Brain microvascular endothelial cell (primary cell): ENCODE measurements at regions not wholly inside any gene's neighbourhood (a gene's known extent, or its start where the extent isn't known, plus 50 kb on each side); places are given as distances from the start of the nearest gene placed in this dataset.

ENCODE experiments used
- DNase-seq: peaks from one replicate; pipeline ENCODE4 v3.0.0-alpha.2; 2020
- H3K27ac ChIP-seq: fragments of 250-450 bp; sonication (Bioruptor Pico); 2 replicates; pipeline ENCODE4 v1.5.1; 2020; ENCODE audit warnings: mild to moderate bottlenecking, moderate library complexity
- H3K27me3 ChIP-seq: fragments of 250-450 bp; sonication (Bioruptor Pico); replicated peaks from 2 replicates; pipeline ENCODE4 v1.5.1; 2020; ENCODE audit warnings: mild to moderate bottlenecking
- H3K36me3 ChIP-seq: fragments of 250-450 bp; sonication (Bioruptor Pico); replicated peaks from 2 replicates; pipeline ENCODE4 v1.5.1; 2020; ENCODE audit warnings: mild to moderate bottlenecking
- H3K4me3 ChIP-seq: 2 replicates; pipeline ENCODE4 v1.5.1; 2011; ENCODE audit warnings: low read depth, mild to moderate bottlenecking, control low read depth, low read length, moderate library complexity
- CTCF ChIP-seq: IDR thresholded peaks from 2 replicates; pipeline ENCODE4 v1.5.1; 2011; ENCODE audit warnings: low read depth, mild to moderate bottlenecking, moderate library complexity, low read length, control low read depth, inconsistent platforms; ENCODE audit errors: missing control alignments
- in situ Hi-C: cut with HindIII; loops from 2 replicates; pipeline ENCODE4 v1.10.0; 2017; ENCODE audit warnings: low sequenced_read_pairs, low pct_ligation_motif_present

GRCh38 chr1:14242123-14242522 is 356.4 kb upstream of the KAZN start:
- no peak for DNase-seq
- no peaks in the 10 kb centered on the region for H3K36me3 ChIP-seq
- H3K4me3 ChIP-seq, result no peak overlapping the region
- in situ Hi-C loops, result no loop called here
- no peak for TF ChIP-seq CTCF
- H3K27ac ChIP-seq, result no peak overlapping the region
- H3K27me3 ChIP-seq, result no peaks in the 10 kb centered on the region

DNA sequence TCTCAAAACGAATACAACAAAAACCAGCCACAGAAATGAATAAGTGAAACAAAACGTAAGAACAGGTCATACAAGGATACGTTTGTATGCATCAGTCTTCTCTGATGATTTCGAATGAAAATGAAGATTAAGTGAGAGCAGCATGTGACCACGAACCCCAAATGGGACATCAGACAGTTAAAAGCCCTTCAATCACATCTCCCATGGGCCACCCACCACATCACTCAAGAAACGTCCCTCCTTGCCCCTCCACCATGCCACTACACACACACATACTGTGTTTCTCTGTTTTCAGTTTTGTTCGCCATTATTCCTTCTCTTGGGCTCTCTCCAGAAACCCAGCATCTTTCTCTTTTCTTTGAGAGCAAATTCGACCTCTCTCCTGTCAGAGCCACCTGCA is 355.6 kb upstream of the KAZN start:
- Histone ChIP-seq H3K27me3 (no peaks in the 10 kb centered on the region), H3K27ac (no peak overlapping the region), H3K4me3 (no peak overlapping the region), H3K36me3 (no peaks in the 10 kb centered on the region)
- no peak for DNase-seq
- in situ Hi-C loops, result no loop called here
- no peak for TF ChIP-seq CTCF

GRCh38 chr1:14245954-14246353 is 352.5 kb upstream of the KAZN start:
- DNase-seq, result no peak

GRCh38 chr1:14246471-14246870 is 352.0 kb upstream of the KAZN start:
- in situ Hi-C loops, result no loop called here
- no peaks in the 10 kb centered on the region for H3K36me3 ChIP-seq
- no peak overlapping the region for H3K4me3 ChIP-seq
- no peak overlapping the region for H3K27ac ChIP-seq
- no peak for DNase-seq
- no peak for TF ChIP-seq CTCF
- no peaks in the 10 kb centered on the region for H3K27me3 ChIP-seq

More at GRCh38 chr1:14245954-14246353, 352.5 kb upstream of the KAZN start:
- TF ChIP-seq CTCF, result no peak
- H3K36me3 ChIP-seq, result no peaks in the 10 kb centered on the region
- no peaks in the 10 kb centered on the region for H3K27me3 ChIP-seq
- in situ Hi-C loops, result no loop called here
- no peak overlapping the region for H3K4me3 ChIP-seq
- no peak overlapping the region for H3K27ac ChIP-seq

- in situ Hi-C loops, result no loop called here
- Histone ChIP-seq H3K4me3 (no peak overlapping the region), H3K27me3 (no peaks in the 10 kb centered on the region), H3K36me3 (no peaks in the 10 kb centered on the region), H3K27ac (no peak overlapping the region)
- DNase-seq, result no peak
- no peak for TF ChIP-seq CTCF
Measured at GRCh38 chr1:14247666-14248065, 350.8 kb upstream of the KAZN start.

DNA sequence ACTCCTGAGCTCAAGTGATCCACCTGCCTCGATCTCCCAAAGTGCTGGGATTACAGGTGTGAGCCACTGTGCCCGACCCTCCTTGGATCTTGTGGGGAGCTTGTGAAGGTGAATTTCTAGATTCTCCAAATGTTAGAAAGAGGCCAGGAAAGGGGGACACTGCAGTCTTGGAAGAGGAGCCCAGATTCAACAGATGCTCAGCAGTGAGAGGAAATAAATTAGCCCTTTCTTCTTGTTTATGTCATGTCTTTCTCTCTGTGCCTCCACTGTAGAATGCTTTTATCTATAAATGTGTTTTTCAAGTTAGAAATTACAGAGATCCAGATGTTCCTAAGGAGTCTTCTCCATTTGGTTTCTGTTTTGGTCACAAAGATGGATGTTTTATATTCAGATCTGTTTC is 346.6 kb upstream of the KAZN start:
- no peaks in the 10 kb centered on the region for H3K27me3 ChIP-seq
- H3K27ac ChIP-seq, result no peak overlapping the region
- H3K36me3 ChIP-seq, result no peaks in the 10 kb centered on the region
- in situ Hi-C loops, result no loop called here
- H3K4me3 ChIP-seq, result no peak overlapping the region
- DNase-seq, result no peak
- TF ChIP-seq CTCF, result no peak
